K562 (cell line): ENCODE measurements at regions not wholly inside any gene's neighbourhood (a gene's known extent, or its start where the extent isn't known, plus 50 kb on each side); places are given as distances from the start of the nearest gene placed in this dataset.

ENCODE experiments used
- ATAC-seq: fragments of 200-7000 bp; cut with Tn5 transposase; 3 replicates; pipeline ENCODE4 v1.9.1; 2020; ENCODE audit warnings: moderate library complexity
- BruUV-seq: library from RNA; stranded (reverse); fragments of 400-500 nt; replicated peaks from 2 replicates; lab custom pipeline; 2021; lab: Mats Ljungman, UMichigan
- CTCF ChIA-PET: fragments of 300-600 bp; formaldehyde crosslinking; extraction: SDS; loops from one replicate; lab custom pipeline; 2021; ENCODE audit warnings: low intra/inter-chr PET ratio; lab: Yijun Ruan, JAX
- POLR2A ChIA-PET: fragments of 300-600, 350-650 bp; sonication (Branson Sonifier 250); formaldehyde crosslinking; extraction: SDS; loops from one replicate; lab custom pipeline; 2021; ENCODE audit warnings: antibody characterized with exemption, inconsistent platforms; lab: Yijun Ruan, JAX
- DNase-seq, 4 experiments: peaks; one replicate each; pipeline versions ENCODE4 v3.0.0 to v3.0.0-alpha.2; 2011 to 2018; ENCODE audit warnings: low spot score in 3 of 4, mixed read lengths in 3 of 4; ENCODE audit errors: extremely low read depth in 1 of 4
- FAIRE-seq: peaks from 2 replicates; lab custom pipeline; 2011; peaks lifted over from hg19 to GRCh38; lab: Jason Lieb, UNC
- H2AFZ ChIP-seq: 2 replicates; pipeline ENCODE4 v1.6.0; 2011; ENCODE audit warnings: low read depth, low read length, control low read depth, inconsistent platforms
- H3K27ac ChIP-seq: fragments of 200-600 bp; 3 replicates; pipeline ENCODE4 v1.8.0; 2011; ENCODE audit warnings: low read depth, mild to moderate bottlenecking, control low read depth, inconsistent platforms, low read length, moderate library complexity, mixed read lengths; ENCODE audit errors: extremely low read depth
- H3K27me3 ChIP-seq, 2 experiments: fragments of 300-600 bp in 1 of 2; 2 replicates in 1 of 2; 3 replicates in 1 of 2; pipeline versions ENCODE4 v1.6.0 to v1.8.0; 2011; ENCODE audit warnings: inconsistent platforms in 2 of 2, low read length in 2 of 2, mild to moderate bottlenecking in 1 of 2, mixed read lengths in 1 of 2, moderate library complexity in 1 of 2; ENCODE audit not compliant: control insufficient read depth in 2 of 2, insufficient read depth in 2 of 2
- H3K36me3 ChIP-seq: fragments of 300-600 bp; 3 replicates; pipeline ENCODE4 v1.8.0; 2011; ENCODE audit warnings: mild to moderate bottlenecking, low read length, inconsistent platforms; ENCODE audit not compliant: control insufficient read depth, insufficient read depth
- H3K4me1 ChIP-seq, 2 experiments: fragments of 200-600 bp in 1 of 2; replicated peaks in 1 of 2; 2 replicates in 1 of 2; 3 replicates in 1 of 2; pipeline versions ENCODE4 v1.5.1 to v1.8.0; 2011; ENCODE audit warnings: inconsistent platforms in 2 of 2, low read length in 2 of 2, mild to moderate bottlenecking in 1 of 2, mixed read lengths in 1 of 2, moderate library complexity in 1 of 2; ENCODE audit not compliant: control insufficient read depth in 2 of 2, insufficient read depth in 2 of 2
- H3K4me2 ChIP-seq: 2 replicates; pipeline ENCODE4 v1.6.1; 2011; ENCODE audit warnings: low read length, control low read depth, inconsistent platforms, mixed read lengths; ENCODE audit not compliant: insufficient read depth
- H3K4me3 ChIP-seq: fragments of 200-600 bp; sonication (generic), shearing (Covaris generic); 2 replicates; pipeline ENCODE4 v1.5.1; 2016; ENCODE audit warnings: control low read depth, inconsistent platforms
- H3K79me2 ChIP-seq: fragments of 200-600 bp; 3 replicates; pipeline ENCODE4 v1.8.0; 2011; ENCODE audit warnings: low read length, inconsistent platforms; ENCODE audit not compliant: control insufficient read depth, insufficient read depth
- H3K9ac ChIP-seq, 2 experiments: 2 replicates each; pipeline versions ENCODE4 v1.6.0 to v1.6.1; 2011; ENCODE audit warnings: low read depth in 2 of 2, low read length in 2 of 2, control low read depth in 1 of 2, inconsistent platforms in 1 of 2, mild to moderate bottlenecking in 1 of 2, mixed read lengths in 1 of 2; ENCODE audit not compliant: insufficient read depth in 1 of 2
- H3K9me1 ChIP-seq: one replicate; pipeline ENCODE4 v1.6.0; 2011; ENCODE audit warnings: inconsistent platforms, mild to moderate bottlenecking, low read length, moderate library complexity; ENCODE audit not compliant: control insufficient read depth, insufficient read depth
- H3K9me3 ChIP-seq: replicated peaks from 2 replicates; pipeline ENCODE4 v1.5.1; 2011; ENCODE audit warnings: low read depth, low read length, inconsistent platforms; ENCODE audit not compliant: control insufficient read depth, insufficient read depth
- H4K20me1 ChIP-seq: replicated peaks from 2 replicates; pipeline ENCODE4 v1.6.1; 2011; ENCODE audit warnings: low read length, inconsistent platforms, mixed read lengths; ENCODE audit not compliant: control insufficient read depth, insufficient read depth
- PML ChIP-seq: IDR thresholded peaks from 2 replicates; pipeline ENCODE4 v1.6.1; 2012; ENCODE audit warnings: low read length, inconsistent platforms
- REST ChIP-seq, 2 experiments: fragments of 450-650 bp; formaldehyde crosslinking in 1 of 2; IDR thresholded peaks; 2 replicates each; pipeline versions ENCODE4 v1.4.0 to v1.6.1; 2014 to 2020; ENCODE audit warnings: mild to moderate bottlenecking in 2 of 2, borderline replicate concordance in 1 of 2, low read depth in 1 of 2
- TGIF2 ChIP-seq: sonication (generic); formaldehyde crosslinking; IDR thresholded peaks from 2 replicates; pipeline ENCODE4 v1.8.1; 2022; ENCODE audit warnings: mild to moderate bottlenecking, missing genetic modification reagents, moderate library complexity
- WGBS: fragments of 100-300 bp; shearing (Covaris generic); methylation state at CpG from one replicate; pipeline ENCODE4 v1.1.6; 2016; ENCODE audit warnings: low coverage, mixed read lengths; ENCODE audit not compliant: insufficient coverage; ENCODE audit errors: missing lambda C conversion rate; 5-methylcytosine and 5-hydroxymethylcytosine counted together
- in situ Hi-C: fragments of 300-500 bp; cut with MboI; formaldehyde crosslinking; loops from 4 replicates; pipeline ENCODE4 v1.15.0; 2018; ENCODE audit warnings: inconsistent platforms, mixed read lengths
- intact Hi-C: fragments of 100-400 bp; cut with micrococcal nuclease; formaldehyde crosslinking; loops from 2 replicates; pipeline ENCODE4 v1.14.2; 2022

DNA sequence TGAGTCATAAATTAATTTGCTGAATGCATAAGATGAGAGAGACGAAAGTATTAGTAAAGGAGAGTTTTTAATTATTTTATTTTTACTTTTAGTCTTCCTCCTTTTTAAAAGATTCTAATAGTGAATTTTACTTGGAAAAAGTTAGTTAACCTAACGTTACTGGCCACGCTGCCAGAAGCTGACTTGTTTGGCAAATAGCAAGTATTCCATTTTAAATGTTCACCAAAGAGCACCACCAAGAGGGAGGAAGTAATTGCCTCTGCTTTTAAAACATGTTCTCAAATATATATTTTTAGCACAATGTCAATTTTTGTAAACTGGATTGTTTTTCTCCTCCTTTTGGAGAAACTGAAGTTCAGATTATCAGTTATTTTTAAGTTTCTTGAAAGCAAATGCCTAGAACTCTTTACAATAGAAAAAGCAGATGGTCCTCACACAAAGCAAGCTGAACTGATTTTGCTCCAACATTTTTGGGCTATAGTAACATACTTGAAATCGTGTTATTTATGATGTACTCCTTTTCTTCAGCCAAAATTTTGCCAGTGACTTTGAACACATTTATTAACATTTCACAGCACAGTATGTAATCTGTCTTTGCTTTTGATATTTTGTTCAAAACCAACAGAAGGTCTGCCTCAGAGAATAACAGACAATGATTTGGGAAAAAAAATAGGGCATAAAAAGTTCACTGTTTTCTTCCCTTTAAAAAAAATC lies 1311.0 kb upstream of the FAM98A start:
- Histone ChIP-seq H3K4me2 (no peak overlapping the region), H3K27me3 (no peaks in the 10 kb centered on the region), H3K79me2 (no peaks in the 10 kb centered on the region), H3K36me3 (no peaks in the 10 kb centered on the region), H4K20me1 (no peaks in the 10 kb centered on the region), H3K4me3 (no peak overlapping the region), H3K4me1 (no peaks in the 10 kb centered on the region), H3K9me1 (no peaks in the 10 kb centered on the region), H3K27ac (no peak overlapping the region), H2AFZ (no peak overlapping the region), H3K9ac (no peak overlapping the region)
- intact Hi-C loops, result no loop called here
- no TSS peak for BruUV-seq
- FAIRE-seq, result no peak
- DNase-seq, result no peak
- POLR2A ChIA-PET, result no interaction called here
- CTCF ChIA-PET, result no interaction called here
- in situ Hi-C loops, result no loop called here
- no peak for ATAC-seq
- no peak for TF ChIP-seq PML
- no peak for TF ChIP-seq REST (IDR thresholded peaks at IDR 0.05; ENCODE audit: borderline replicate concordance)
- TF ChIP-seq REST (CRISPR knock-in tag; IDR thresholded peaks at IDR 0.05; ENCODE audit: low read depth), result no peak
- no peak for TF ChIP-seq TGIF2 (CRISPR knock-in tag)
- TF ChIP-seq, all 486 proteins: peak for 0
- WGBS, result 0% methylated on average over 4 of the region's 4 CpGs
- 0 out of 2 replicates have a peak, but pooled peaks cover 1% of the 10 kb centered on the region for H3K9me3 ChIP-seq
